GM19193 (cell line): ENCODE measurements at regions not wholly inside any gene's neighbourhood (a gene's known extent, or its start where the extent isn't known, plus 50 kb on each side); places are given as distances from the start of the nearest gene placed in this dataset.

Experiments used
- POLR2A ChIP-seq: IDR thresholded peaks from 4 replicates; pipeline ENCODE4 v1.6.1; 2011; ENCODE audit not compliant: insufficient read depth, insufficient read length; ENCODE audit errors: extremely low read depth

- TF ChIP-seq POLR2A, result no peak
Observed at GRCh38 chr2:242043538-242044312, 174.2 kb downstream of the RTP5 start.

- no peak for TF ChIP-seq POLR2A
Observed at GRCh38 chr2:242044313-242044590, 174.7 kb downstream of the RTP5 start.

- TF ChIP-seq POLR2A, result no peak
Observed at GRCh38 chr2:242046206-242046826, 176.8 kb downstream of the RTP5 start.

- TF ChIP-seq POLR2A, result no peak
Observed at GRCh38 chr2:242047963-242048362, 178.4 kb downstream of the RTP5 start.

GRCh38 chr2:242048479-242048878 lies 178.9 kb downstream of the RTP5 start:
- TF ChIP-seq POLR2A, result no peak

- TF ChIP-seq POLR2A, result no peak
Observed at GRCh38 chr2:242051463-242051862, 181.9 kb downstream of the RTP5 start.

GRCh38 chr2:242052421-242052820 lies 182.9 kb downstream of the RTP5 start:
- TF ChIP-seq POLR2A, result no peak

GRCh38 chr2:242053921-242054320 lies 184.4 kb downstream of the RTP5 start:
- no peak for TF ChIP-seq POLR2A

- no peak for TF ChIP-seq POLR2A
Observed at GRCh38 chr2:242054406-242054805, 184.9 kb downstream of the RTP5 start.

- no peak for TF ChIP-seq POLR2A
Observed at GRCh38 chr2:242054881-242055801, 185.6 kb downstream of the RTP5 start.

- no peak for TF ChIP-seq POLR2A
Observed at GRCh38 chr2:242056026-242056425, 186.5 kb downstream of the RTP5 start.

- TF ChIP-seq POLR2A, result no peak
Observed at GRCh38 chr2:242056785-242057184, 187.3 kb downstream of the RTP5 start.

- no peak for TF ChIP-seq POLR2A
Observed at GRCh38 chr2:242057379-242058040, 188.0 kb downstream of the RTP5 start.

GRCh38 chr2:242058116-242058680 lies 188.7 kb downstream of the RTP5 start:
- no peak for TF ChIP-seq POLR2A

- TF ChIP-seq POLR2A, result no peak
Observed at GRCh38 chr2:242059566-242059965, 190.0 kb downstream of the RTP5 start.
